ENCODE measurements at regions not wholly inside any gene's neighbourhood (a gene's known extent, or its start where the extent isn't known, plus 50 kb on each side); places are given as distances from the start of the nearest gene placed in this dataset.

GRCh38 chr3:14278799-14279625 lies 100.4 kb downstream of the LSM3 start:
- Histone ChIP-seq H3K4me2 (no peak overlapping the region), H3K27me3 (ENCODE audit: insufficient read depth, low read depth) (no peaks in the 10 kb centered on the region), H3K4me3 (no peak overlapping the region), H3F3A (ENCODE audit: insufficient read depth, low read depth) (peaks cover 19% of the 10 kb centered on the region; the same call in 1 of the 2 replicates), H2AFZ (no peak overlapping the region), H3K9me2 (ENCODE audit: insufficient read depth) (no peaks in the 10 kb centered on the region), H4K20me1 (ENCODE audit: insufficient read depth) (no peaks in the 10 kb centered on the region), H3K27ac (no peak overlapping the region), H3K36me3 (ENCODE audit: low read depth) (no peaks in the 10 kb centered on the region), H3K9me3 (ENCODE audit: insufficient read depth, low read depth) (no peaks in the 10 kb centered on the region), H3K4me1 (replicated peaks; ENCODE audit: insufficient read depth) (peaks cover 30% of the 10 kb centered on the region), H3K79me2 (ENCODE audit: low read depth) (no peaks in the 10 kb centered on the region)
- ChIA-PET POLR2A (ENCODE audit: unreplicated experiment) (interaction anchor here (0.7 kb wide), 1 partner anchor 132 kb away, joined by 4 read pairs; no protein-coding TSS in a partner anchor), CTCF (no interaction called here)
- BruUV-seq (replicated peaks) = no TSS peak
- TF ChIP-seq EZH2 (IDR thresholded peaks at IDR 0.05; ENCODE audit: low read depth) = no peak
- TF ChIP-seq CTCF (conservative IDR thresholded peaks at IDR 0.05) = no peak
- intact Hi-C loops (cut with micrococcal nuclease; ENCODE audit: unreplicated experiment) = no loop called here
- DNase-seq = no peak

- Histone ChIP-seq H3K79me2 (ENCODE audit: low read depth) (no peaks in the 10 kb centered on the region), H3K4me3 (no peak overlapping the region), H4K20me1 (ENCODE audit: insufficient read depth) (no peaks in the 10 kb centered on the region), H3K9me3 (ENCODE audit: insufficient read depth, low read depth) (no peaks in the 10 kb centered on the region), H3K4me1 (replicated peaks; ENCODE audit: insufficient read depth) (peaks cover 30% of the 10 kb centered on the region), H3K9me2 (ENCODE audit: insufficient read depth) (no peaks in the 10 kb centered on the region), H3K4me2 (peak overlapping the region; percentile 38), H3K27ac (no peak overlapping the region), H2AFZ (no peak overlapping the region), H3K27me3 (ENCODE audit: insufficient read depth, low read depth) (no peaks in the 10 kb centered on the region), H3F3A (ENCODE audit: insufficient read depth, low read depth) (peaks cover 19% of the 10 kb centered on the region; the same call in 1 of the 2 replicates), H3K36me3 (ENCODE audit: low read depth) (no peaks in the 10 kb centered on the region)
- TF ChIP-seq CTCF (conservative IDR thresholded peaks at IDR 0.05) (no peak), EZH2 (IDR thresholded peaks at IDR 0.05; ENCODE audit: low read depth) (no peak)
- CTCF ChIA-PET = no interaction called here
- intact Hi-C loops (cut with micrococcal nuclease; ENCODE audit: unreplicated experiment) = no loop called here
- POLR2A ChIA-PET (ENCODE audit: unreplicated experiment) = interaction anchor here (0.7 kb wide), 1 partner anchor 131 kb away, joined by 4 read pairs; no protein-coding TSS in a partner anchor
- no peak for DNase-seq
- no TSS peak for BruUV-seq (replicated peaks)
Observed at GRCh38 chr3:14279626-14280061, 101.0 kb downstream of the LSM3 start.

- peak; percentile 25 to 46 for DNase-seq
Observed at GRCh38 chr3:14280326-14280725, 101.7 kb downstream of the LSM3 start.

More at GRCh38 chr3:14280326-14280725, 101.7 kb downstream of the LSM3 start:
- no peak overlapping the region for H3K27ac ChIP-seq
- no peaks in the 10 kb centered on the region for H4K20me1 ChIP-seq (ENCODE audit: insufficient read depth)
- no peaks in the 10 kb centered on the region for H3K27me3 ChIP-seq (ENCODE audit: insufficient read depth, low read depth)
- H3K4me1 ChIP-seq (replicated peaks; ENCODE audit: insufficient read depth) = peaks cover 30% of the 10 kb centered on the region
- no peak overlapping the region for H2AFZ ChIP-seq
- peak overlapping the region; percentile 38 for H3K4me2 ChIP-seq
- POLR2A ChIA-PET (ENCODE audit: unreplicated experiment) = interaction anchor here (0.5 kb wide), 1 partner anchor 219 kb away, joined by 8 read pairs; no protein-coding TSS in a partner anchor
- no peak overlapping the region for H3K4me3 ChIP-seq
- CTCF ChIA-PET = interaction anchor here (0.6 kb wide), 1 partner anchor 135 kb away, joined by 3 read pairs; no protein-coding TSS in a partner anchor
- no peaks in the 10 kb centered on the region for H3K36me3 ChIP-seq (ENCODE audit: low read depth)
- H3F3A ChIP-seq (ENCODE audit: insufficient read depth, low read depth) = peaks cover 19% of the 10 kb centered on the region; the same call in 1 of the 2 replicates
- intact Hi-C loops (cut with micrococcal nuclease; ENCODE audit: unreplicated experiment) = no loop called here
- no TSS peak for BruUV-seq (replicated peaks)
- TF ChIP-seq CTCF (conservative IDR thresholded peaks at IDR 0.05) = no peak
- no peak for TF ChIP-seq EZH2 (IDR thresholded peaks at IDR 0.05; ENCODE audit: low read depth)
- H3K9me3 ChIP-seq (ENCODE audit: insufficient read depth, low read depth) = no peaks in the 10 kb centered on the region
- H3K79me2 ChIP-seq (ENCODE audit: low read depth) = no peaks in the 10 kb centered on the region
- H3K9me2 ChIP-seq (ENCODE audit: insufficient read depth) = no peaks in the 10 kb centered on the region
